NCI-H2107 treated with DMSO at 0.1 percent for 48 hours (cell line): ENCODE measurements at regions not wholly inside any gene's neighbourhood (a gene's known extent, or its start where the extent isn't known, plus 50 kb on each side); places are given as distances from the start of the nearest gene placed in this dataset.

ENCODE experiments used
- DNase-seq: peaks from one replicate; lab custom pipeline; 2025; ENCODE audit not compliant: unreplicated experiment; lab: John Stamatoyannopoulos, UW

- DNase-seq, result no peak
Observed at GRCh38 chr3:72248869-72249268, 463.9 kb upstream of the PROK2 start.

DNA sequence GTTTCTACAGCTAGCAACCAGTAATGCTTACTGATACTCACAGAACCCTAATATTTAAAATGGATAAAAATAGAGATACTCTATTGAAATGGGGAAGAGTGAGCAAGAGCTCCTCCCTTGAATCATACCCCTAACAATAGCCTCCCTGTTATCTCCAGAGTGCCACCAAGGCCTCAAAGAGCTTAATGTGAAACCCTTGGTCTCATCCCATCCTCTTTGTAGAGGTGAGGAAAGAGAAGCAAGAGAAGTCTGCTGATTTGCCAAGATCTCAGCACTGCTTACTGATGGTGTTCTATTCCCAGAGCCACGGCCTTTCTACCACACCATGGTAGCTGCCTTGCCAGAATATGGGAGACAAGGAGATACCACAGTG is 463.4 kb upstream of the PROK2 start:
- DNase-seq, result no peak

DNA sequence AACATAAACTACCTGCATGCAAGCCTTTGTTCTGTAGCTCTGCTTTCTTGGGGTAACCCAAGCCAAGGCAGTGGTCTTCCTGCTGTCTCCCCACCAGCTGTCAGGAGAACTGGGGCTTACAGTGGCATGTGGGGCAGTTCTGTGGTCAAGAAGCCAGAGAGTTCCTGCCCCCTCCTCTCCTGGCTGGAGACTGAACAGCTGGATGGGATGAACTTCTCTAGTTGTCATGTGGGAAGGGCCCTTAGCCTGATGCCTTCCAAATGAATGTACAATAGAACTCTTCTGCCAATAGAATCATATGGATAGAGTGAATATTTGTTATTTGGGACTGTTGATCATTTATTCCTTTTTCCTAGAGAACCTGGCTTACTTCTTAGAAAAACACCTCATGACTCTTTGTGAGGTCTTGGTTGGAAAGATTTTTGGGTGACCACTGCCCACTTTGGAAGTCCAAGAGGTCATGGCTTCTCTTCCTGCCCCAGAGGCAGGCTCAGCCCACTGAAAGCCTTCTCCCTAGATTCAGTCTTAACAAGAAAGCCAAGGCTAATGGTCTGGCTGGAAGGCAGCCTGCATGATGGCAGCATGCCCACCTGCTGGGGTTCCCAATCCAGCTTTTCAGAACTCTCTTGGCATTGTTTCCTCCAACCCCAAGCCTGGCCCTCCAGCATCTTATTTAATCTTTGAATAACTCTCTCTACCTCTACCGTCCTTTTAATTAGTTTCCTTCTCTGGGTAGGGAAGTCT is 462.9 kb upstream of the PROK2 start:
- no peak for DNase-seq

GRCh38 chr3:72247126-72247525 is 462.2 kb upstream of the PROK2 start:
- DNase-seq, result no peak

- no peak for DNase-seq
Observed at GRCh38 chr3:72246685-72247084, 461.7 kb upstream of the PROK2 start.

DNA sequence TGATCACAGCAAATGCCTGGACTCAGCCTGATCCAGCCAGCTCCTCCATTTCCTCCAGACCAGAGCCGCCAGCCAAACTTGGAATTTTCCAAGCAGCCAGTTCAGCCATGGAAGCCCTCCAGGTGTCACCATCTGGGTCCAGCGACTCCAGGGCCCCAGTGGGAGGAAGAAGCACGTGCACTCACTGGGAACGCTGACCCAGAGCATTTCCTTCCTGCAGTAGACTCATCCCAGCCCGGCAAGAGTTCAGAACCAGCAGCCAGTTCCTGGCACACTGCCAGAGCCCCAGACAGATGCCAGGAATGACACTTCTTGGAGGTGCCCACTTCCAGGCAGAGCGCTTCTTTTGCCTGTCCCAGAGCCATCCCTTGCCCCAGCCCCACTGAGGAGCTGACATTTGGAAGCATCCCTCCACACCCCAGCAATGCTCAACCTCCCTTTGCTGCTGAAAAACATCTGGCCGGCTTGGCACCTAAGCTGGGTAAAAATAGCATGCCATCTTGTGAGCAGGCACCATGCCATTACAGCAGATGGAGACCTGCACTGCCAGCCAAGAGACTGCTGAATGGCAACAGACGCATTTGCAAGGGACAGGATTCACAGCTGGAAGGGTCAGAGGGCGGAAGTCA is 460.3 kb upstream of the PROK2 start:
- DNase-seq, result no peak

GRCh38 chr3:72244396-72244795 is 459.4 kb upstream of the PROK2 start:
- no peak for DNase-seq

DNA sequence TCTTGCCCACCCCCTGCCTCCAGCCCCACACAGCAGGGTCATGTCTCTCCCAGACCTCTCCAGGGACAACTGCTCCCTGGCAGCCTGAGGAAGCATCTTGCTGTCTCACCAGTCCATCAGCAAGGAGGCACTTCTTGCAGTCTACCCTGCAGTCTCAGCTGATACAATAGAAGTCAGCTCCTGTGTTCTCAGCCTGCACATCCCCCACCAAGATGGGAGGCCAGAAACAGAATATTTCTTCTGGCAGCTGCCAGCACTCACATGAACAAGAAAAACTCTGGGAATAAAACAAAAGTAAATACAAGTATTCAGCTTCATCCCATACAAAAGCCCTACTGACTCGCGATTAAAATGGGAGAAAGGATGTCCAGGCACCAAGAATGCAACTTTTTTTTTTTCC is 457.4 kb upstream of the PROK2 start:
- no peak for DNase-seq

DNA sequence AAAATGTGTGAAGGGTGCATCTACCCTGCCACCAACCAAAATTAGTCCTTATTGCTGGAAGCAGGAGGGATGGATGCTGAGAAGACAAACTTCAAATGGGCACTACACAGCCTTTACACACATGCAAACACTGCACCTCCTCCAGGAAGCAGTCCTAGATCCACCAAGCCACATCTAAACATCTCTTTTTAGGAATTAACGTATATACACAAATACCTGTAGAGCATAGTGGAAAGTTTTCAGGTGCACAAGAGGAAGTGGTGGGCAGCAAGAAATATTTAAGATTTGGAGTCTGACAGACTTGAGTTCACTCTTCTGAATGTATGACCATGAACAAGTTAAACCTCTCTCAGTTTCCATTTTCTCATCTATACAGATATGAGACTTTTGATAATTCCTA is 456.6 kb upstream of the PROK2 start:
- no peak for DNase-seq

DNA sequence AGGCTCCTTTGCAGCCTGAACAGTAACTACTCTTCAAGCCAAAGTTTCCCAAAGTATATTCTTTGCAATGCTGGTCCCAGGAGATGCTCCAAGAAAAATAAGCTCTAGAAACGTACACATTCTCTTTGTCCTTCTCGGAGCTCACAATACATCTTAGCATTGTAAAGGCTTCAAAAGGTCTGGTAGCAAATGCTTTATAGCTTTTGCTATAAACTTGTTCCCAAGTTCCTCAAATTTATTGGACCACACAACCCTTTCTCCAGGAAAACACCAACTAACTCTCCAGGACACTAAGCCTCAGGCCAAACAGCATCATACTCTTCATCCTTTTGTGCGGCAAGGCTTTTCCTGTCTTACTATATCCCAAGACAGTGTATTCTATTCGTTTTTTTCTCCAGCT is 455.6 kb upstream of the PROK2 start:
- DNase-seq, result no peak

DNA sequence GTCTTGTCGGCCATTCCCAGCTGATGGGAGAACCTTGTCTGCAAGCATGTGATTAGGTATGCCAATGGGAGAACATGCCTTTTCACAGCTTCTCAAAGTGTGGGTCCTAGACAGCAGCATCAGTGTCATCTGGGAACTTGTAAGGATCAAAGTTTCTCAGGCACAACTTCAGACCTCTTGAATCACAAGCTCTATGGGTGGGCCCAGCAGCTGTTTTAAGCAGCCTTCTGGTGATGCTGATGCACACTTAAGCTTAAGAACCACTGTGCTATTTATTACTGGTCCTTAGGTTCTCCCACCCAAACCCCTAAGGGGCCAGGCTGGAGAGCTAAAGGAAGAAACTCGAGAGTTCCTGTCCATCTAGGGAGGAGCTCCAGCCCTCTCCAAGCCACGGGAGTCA is 453.9 kb upstream of the PROK2 start:
- DNase-seq, result no peak

DNA sequence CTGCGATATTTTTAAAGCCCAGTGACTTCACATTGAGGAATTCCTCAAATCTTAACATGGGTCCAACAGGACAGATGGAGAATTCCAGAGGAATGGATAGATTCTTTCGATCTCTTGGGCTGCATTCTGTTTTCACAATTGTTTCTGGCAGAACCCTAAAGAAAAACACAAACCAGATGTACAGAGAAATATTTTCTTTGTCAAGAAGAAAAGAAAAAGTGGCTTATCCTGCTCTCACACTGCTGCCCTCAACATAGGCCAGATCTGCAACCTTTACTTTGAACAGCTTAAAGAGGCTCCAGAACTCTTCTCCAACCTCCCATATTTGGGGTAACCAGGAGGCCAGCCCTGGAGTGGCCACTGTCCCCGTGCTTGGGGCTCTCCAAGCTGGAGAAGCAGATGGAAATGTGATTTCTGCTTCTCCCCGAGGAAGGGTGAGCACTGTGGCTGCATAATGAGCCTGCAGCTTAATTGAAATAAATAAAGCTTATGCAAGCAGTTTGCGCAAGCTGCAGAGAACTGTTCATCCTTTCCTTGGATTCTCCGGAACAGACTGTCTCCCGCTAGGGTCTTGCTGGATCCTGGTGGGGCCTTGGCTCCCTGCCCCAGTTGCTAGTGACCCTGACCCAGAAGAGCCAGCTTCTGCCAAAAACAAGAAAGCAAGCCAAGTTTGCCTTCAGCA is 453.2 kb upstream of the PROK2 start:
- DNase-seq, result no peak

DNA sequence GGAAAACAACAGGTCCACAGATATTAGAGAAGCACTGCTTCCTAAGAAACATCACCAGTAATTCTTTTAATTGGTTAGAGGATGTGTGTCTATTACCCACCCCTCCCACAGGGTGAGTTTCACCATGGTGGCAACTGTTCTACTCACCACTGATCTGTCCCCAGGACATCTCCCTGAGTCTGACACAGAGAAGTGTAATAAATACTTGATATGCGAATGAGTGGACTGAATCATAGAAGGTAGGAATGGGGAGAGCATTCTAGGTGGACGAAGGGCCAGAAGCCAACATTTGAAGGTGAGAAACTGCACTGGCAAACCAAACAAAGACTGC is 452.7 kb upstream of the PROK2 start:
- no peak for DNase-seq

GRCh38 chr3:72234391-72234790 is 449.4 kb upstream of the PROK2 start:
- DNase-seq, result no peak

GRCh38 chr3:72233571-72233970 is 448.6 kb upstream of the PROK2 start:
- no peak for DNase-seq

- DNase-seq, result no peak
Observed at GRCh38 chr3:72232777-72233176, 447.8 kb upstream of the PROK2 start.

DNA sequence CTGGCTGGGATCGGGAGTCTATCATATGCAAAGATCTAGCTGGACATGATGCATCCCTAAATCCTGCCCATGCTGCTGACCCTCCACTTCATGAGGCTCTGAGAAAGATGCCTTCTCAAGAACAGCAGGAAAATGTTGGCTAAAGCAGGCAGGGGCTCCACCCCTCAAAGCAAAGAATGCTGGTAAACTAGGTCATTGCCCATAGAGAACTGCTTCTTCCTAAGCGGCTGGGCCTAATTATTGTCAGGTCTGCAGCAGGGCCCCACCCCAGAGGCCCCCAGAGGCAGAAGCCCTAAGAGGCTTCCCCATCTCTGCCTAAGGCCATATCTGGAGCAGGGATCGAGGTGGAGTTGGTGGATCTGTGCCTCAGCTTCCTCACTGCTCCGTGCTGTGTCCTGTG is 447.4 kb upstream of the PROK2 start:
- no peak for DNase-seq

DNA sequence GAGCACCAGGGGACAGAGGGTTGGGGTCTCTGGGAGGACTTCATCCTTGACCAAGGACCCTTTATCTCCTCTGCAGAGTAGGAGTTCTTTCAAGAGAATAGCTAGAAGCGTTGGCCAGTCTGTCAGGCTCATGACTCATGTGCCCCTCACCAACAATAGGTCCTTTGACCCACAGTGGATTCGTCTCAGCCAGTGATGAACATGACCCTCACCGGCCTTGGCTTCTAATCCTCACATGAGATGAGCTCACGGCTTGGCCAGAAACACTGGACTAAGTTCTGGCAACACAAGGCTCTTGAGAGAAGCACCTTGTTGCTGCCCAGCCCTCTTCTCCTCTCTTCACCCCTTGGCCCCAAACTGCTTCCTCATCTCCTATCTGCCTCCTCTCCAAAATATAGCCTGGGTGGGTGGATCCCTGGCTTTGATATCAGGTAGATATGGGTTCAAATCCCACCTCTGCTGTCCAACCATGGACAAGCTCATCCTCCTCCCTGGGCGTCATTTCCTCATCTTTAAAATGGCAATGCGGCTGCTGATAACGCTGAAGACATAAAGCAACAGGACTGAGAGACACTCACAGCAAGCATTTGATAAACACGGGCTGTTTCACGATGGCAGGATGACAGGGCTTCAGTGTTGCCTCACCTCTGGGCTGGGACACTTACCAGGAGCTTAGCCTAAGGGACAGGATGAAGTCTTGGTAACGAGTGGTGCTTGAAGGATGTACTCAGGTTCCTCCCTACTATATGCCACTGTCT is 446.7 kb upstream of the PROK2 start:
- no peak for DNase-seq

DNA sequence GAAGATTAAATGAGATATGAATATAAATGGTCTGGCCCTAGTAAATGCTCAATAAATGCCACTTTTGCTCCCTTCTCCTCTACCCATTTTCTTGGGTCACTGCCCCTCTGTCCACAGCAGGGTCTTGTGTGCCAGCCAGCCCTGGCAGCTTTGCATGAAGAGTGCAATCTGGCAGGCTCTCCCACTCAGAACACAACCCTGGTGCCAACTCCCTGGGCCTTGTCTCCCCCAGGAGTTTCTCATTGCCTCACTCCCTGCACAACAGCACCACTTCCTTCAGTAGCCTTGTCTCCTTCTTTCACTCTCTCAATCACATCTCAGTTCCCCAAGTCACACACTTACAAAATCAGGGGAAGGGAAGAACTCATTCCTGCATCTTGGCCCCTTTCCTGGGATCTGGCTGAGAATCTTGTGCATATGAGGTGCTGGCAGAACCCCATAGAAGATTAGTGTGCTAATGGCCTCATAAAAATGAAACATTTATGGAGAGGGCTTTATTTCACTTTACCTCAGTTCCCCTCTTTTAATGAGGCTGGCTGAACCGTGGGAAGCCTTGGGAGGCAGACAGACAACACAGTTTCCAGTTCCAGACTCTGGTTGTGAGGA is 445.9 kb upstream of the PROK2 start:
- no peak for DNase-seq

GRCh38 chr3:72229952-72230351 is 445.0 kb upstream of the PROK2 start:
- DNase-seq, result no peak

GRCh38 chr3:72227486-72228070 is 442.6 kb upstream of the PROK2 start:
- DNase-seq, result no peak
